Astrocyte of the spinal cord (primary cell): ENCODE measurements at regions not wholly inside any gene's neighbourhood (a gene's known extent, or its start where the extent isn't known, plus 50 kb on each side); places are given as distances from the start of the nearest gene placed in this dataset.
"Not testable (repeated sequence)": the region's sequence is repeated elsewhere in the genome, so short reads cannot be mapped to it uniquely, and the experiment has no call there.

ENCODE experiments used
- DNase-seq: peaks from one replicate; pipeline ENCODE4 v3.0.0; 2011; ENCODE audit warnings: low read depth, low spot score
- H3K4me3 ChIP-seq: 2 replicates; pipeline ENCODE4 v1.5.1; 2011; ENCODE audit warnings: low read depth, mild to moderate bottlenecking, low read length, moderate library complexity
- CTCF ChIP-seq: IDR thresholded peaks from 2 replicates; pipeline ENCODE4 v1.5.1; 2012; ENCODE audit warnings: low read depth, mild to moderate bottlenecking, low read length, inconsistent platforms
- in situ Hi-C: cut with HindIII; loops from 2 replicates; pipeline ENCODE4 v1.10.0; 2017; ENCODE audit warnings: low sequenced_read_pairs

- DNase-seq, result no peak
- TF ChIP-seq CTCF, result no peak
Observed at GRCh38 chrX:151088221-151088620, 88.2 kb upstream of the GPR50 start.

GRCh38 chrX:151099001-151099400 is 77.4 kb upstream of the GPR50 start:
- H3K4me3 ChIP-seq, result no peak overlapping the region
- no peak for TF ChIP-seq CTCF

More at GRCh38 chrX:151088221-151088620, 88.2 kb upstream of the GPR50 start:
- in situ Hi-C loops, result loop anchor here (25.0 kb wide), 1 partner anchor 326 kb away; no protein-coding TSS in a partner anchor
- no peak overlapping the region for H3K4me3 ChIP-seq

GRCh38 chrX:151100799-151101198 is 75.6 kb upstream of the GPR50 start:
- no peak for TF ChIP-seq CTCF
- H3K4me3 ChIP-seq, result no peak overlapping the region
- in situ Hi-C loops, result no loop called here
- no peak for DNase-seq

More at GRCh38 chrX:151099001-151099400, 77.4 kb upstream of the GPR50 start:
- DNase-seq, result no peak
- in situ Hi-C loops, result loop anchor here (25.0 kb wide), 1 partner anchor 337 kb away; no protein-coding TSS in a partner anchor

GRCh38 chrX:151113200-151113599 is 63.2 kb upstream of the GPR50 start:
- DNase-seq, in situ Hi-C loops: not testable (repeated sequence)

More at GRCh38 chrX:151113200-151113599, 63.2 kb upstream of the GPR50 start:
- not testable (repeated sequence) for H3K4me3 ChIP-seq
